ENCODE measurements at regions not wholly inside any gene's neighbourhood (a gene's known extent, or its start where the extent isn't known, plus 50 kb on each side); places are given as distances from the start of the nearest gene placed in this dataset.
A peak's percentile ranks its signal among the peaks of the same experiment; 100 is the strongest.

DNA sequence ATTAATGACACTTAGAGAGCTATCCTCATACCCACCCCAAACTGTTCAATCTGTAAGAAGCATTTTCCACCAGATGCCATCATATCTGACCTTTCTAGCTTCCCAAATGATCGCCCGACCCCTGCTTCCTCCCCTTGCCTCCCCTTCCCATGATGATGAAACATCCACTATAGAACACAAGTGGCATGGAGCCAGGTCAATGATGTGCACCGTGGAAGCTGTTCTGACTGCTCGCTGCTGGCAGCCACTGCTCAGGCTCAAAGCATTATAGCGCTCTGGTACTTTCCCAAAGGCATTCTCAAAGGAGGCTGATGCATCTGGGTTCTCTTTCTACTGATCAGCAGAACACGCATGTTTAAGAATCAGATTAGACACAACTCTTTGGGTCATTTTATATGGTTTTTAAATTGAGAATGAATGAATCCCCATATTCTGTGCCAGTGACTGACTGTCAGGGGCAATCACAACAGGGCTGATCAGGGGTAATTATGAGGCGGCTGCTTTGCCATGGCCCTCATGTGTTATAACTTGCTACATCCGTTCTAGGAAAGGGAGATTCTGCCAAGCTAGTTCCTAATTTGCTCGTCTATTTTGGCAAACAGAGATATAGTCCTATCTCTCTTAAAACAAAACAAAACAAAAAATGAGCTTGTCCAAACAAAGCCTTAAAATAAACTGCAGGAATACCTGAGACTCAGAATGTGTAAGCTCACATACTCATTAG lies 343.7 kb downstream of the ENC1 start:
- no peak overlapping the region for H3K4me3 ChIP-seq (ENCODE audit: low read depth, low read length)
- in situ Hi-C loops (cut with HindIII; ENCODE audit: low sequenced_read_pairs), result no loop called here
- TF ChIP-seq, protein P1, sequence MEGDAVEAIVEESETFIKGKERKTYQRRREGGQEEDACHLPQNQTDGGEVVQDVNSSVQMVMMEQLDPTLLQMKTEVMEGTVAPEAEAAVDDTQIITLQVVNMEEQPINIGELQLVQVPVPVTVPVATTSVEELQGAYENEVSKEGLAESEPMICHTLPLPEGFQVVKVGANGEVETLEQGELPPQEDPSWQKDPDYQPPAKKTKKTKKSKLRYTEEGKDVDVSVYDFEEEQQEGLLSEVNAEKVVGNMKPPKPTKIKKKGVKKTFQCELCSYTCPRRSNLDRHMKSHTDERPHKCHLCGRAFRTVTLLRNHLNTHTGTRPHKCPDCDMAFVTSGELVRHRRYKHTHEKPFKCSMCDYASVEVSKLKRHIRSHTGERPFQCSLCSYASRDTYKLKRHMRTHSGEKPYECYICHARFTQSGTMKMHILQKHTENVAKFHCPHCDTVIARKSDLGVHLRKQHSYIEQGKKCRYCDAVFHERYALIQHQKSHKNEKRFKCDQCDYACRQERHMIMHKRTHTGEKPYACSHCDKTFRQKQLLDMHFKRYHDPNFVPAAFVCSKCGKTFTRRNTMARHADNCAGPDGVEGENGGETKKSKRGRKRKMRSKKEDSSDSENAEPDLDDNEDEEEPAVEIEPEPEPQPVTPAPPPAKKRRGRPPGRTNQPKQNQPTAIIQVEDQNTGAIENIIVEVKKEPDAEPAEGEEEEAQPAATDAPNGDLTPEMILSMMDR (IDR thresholded peaks at IDR 0.05; ENCODE audit: low read depth, low read length, missing control alignments), result no peak
- peak; percentile 22 for DNase-seq (ENCODE audit: low read depth)

DNA sequence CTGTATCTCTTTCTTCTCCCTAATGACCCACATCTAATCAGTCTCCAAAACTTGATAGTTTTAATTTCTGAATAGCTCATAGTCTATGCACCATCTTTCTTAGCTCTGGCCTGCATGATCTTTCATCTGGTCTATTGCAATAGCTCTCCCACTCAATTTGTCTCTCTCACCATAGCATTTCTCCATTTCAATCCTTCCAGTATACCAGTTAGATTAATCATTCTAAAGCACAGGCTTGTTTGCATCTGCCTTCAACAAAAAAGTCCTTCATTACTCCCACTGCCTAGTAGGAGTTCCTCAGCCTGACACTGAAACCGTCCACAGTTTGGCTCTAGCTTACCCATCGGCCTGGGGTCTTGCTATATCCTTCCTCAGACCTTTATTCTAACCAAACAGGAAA lies 344.9 kb downstream of the ENC1 start:
- H3K4me3 ChIP-seq (ENCODE audit: low read depth, low read length), result no peak overlapping the region
- in situ Hi-C loops (cut with HindIII; ENCODE audit: low sequenced_read_pairs), result no loop called here
- DNase-seq (ENCODE audit: low read depth), result no peak
- TF ChIP-seq, protein P1 (IDR thresholded peaks at IDR 0.05; ENCODE audit: low read depth, low read length, missing control alignments), result no peak

DNA sequence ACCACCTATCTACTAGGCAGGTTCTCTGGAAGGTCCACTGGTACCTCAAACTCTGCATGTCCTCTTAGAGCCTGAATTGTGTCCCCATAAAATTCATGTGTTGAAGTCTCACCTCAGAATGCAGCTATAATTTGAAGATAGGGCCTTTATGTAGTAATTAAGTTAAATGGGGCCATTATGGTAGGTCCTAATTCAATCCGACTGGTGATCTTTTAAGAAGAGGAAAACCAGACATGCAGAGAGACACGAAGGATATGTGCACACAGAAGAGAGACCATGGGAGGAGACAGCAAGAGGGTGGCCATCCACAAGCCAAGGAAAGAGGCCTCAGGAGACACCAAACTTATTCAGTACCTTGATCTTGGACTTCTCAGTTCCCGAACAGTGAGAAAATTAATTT lies 345.4 kb downstream of the ENC1 start:
- H3K4me3 ChIP-seq (ENCODE audit: low read depth, low read length), result no peak overlapping the region
- in situ Hi-C loops (cut with HindIII; ENCODE audit: low sequenced_read_pairs), result no loop called here
- no peak for DNase-seq (ENCODE audit: low read depth)
- TF ChIP-seq, protein P1 (IDR thresholded peaks at IDR 0.05; ENCODE audit: low read depth, low read length, missing control alignments), result no peak

DNA sequence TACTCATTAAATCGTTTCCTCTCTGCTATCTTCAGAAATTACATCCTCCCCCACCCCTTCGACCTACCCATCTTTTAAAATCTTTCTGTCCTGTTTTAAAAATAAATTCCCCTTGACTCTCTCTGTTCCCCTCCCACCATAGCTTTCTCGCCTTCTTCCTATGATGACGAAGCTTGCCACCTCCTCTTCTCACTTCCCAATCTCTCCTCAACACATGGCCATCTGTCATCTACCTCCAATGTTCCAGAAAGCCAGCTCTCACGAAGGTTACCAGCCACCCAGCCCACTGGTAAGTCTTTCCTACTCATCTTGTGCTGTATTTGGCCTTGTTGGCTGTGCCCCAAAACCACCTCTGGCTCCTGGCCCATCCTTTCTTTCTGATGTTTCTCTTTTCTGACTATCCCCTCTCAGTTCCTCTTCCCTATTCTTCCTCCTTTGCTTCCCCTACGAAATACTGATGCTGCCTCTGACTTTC lies 346.3 kb downstream of the ENC1 start:
- H3K4me3 ChIP-seq (ENCODE audit: low read depth, low read length), result no peak overlapping the region
- in situ Hi-C loops (cut with HindIII; ENCODE audit: low sequenced_read_pairs), result no loop called here
- DNase-seq (ENCODE audit: low read depth), result no peak
- TF ChIP-seq, protein P1 (IDR thresholded peaks at IDR 0.05; ENCODE audit: low read depth, low read length, missing control alignments), result no peak

DNA sequence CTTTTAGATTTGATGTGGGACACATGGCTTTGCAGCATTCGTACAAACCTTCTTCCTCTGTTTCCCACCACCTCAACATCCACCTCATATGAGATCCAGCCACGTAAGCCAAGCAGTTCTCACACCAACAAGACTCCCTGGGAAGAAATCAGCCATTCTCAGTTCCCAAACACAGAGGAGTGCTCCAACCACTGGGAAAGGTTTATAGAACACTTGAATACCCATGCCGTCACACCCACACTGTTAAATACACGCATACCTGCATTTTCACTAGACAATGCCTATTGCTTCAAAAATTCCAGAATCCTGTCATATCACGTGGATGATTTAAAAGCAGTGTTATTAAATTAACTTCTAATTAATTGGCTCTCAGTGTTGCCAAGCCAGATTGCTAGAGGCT lies 347.3 kb downstream of the ENC1 start:
- no peak overlapping the region for H3K4me3 ChIP-seq (ENCODE audit: low read depth, low read length)
- TF ChIP-seq, protein P1 (IDR thresholded peaks at IDR 0.05; ENCODE audit: low read depth, low read length, missing control alignments), result no peak
- DNase-seq (ENCODE audit: low read depth), result no peak
- in situ Hi-C loops (cut with HindIII; ENCODE audit: low sequenced_read_pairs), result no loop called here

DNA sequence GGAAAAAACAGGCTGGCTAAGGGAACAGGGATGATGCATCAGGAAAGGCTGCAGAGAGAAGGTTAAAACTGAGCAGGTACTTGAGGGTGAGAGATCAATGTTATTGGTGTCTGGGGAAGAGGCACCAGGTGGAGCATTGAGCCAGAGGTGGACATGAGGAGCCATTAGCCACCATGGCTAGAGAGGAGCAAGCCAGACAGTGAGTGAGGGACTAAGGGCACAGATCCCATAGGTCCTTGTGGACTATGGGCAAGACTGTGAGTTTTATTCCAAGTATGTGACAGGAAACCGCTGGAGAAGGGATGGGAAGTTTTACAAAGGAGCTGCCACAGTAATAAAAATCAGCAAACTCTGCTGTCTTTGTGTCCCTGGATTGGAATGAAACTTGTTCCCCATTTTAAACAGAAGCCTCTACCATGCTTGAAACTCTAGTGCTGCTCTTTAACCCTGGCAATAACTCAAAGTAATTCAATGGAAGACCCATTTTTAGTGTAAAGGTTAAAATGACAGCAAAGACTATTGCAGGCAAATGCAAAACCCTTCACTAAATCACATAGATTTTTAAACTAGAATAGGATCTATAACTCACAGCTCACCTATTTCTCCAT lies 349.8 kb downstream of the ENC1 start:
- DNase-seq (ENCODE audit: low read depth), result no peak
- TF ChIP-seq, protein P1 (IDR thresholded peaks at IDR 0.05; ENCODE audit: low read depth, low read length, missing control alignments), result no peak
- in situ Hi-C loops (cut with HindIII; ENCODE audit: low sequenced_read_pairs), result no loop called here
- no peak overlapping the region for H3K4me3 ChIP-seq (ENCODE audit: low read depth, low read length)
